Colonic mucosa (tissue), 4 donors: ENCODE measurements at regions not wholly inside any gene's neighbourhood (a gene's known extent, or its start where the extent isn't known, plus 50 kb on each side); places are given as distances from the start of the nearest gene placed in this dataset.

ENCODE experiments used
- DNase-seq: peaks from one replicate; pipeline ENCODE4 v3.0.0-alpha.2; 2020
- H3K27ac ChIP-seq: fragments of 200-600 bp; one replicate; pipeline ENCODE4 v1.8.0; 2021
- H3K27me3 ChIP-seq: fragments of 200-600 bp; one replicate; pipeline ENCODE4 v1.8.0; 2021
- H3K36me3 ChIP-seq: fragments of 200-600 bp; one replicate; pipeline ENCODE4 v1.8.0; 2021
- H3K4me1 ChIP-seq: fragments of 200-600 bp; one replicate; pipeline ENCODE4 v1.8.0; 2021; ENCODE audit warnings: mild to moderate bottlenecking
- H3K4me3 ChIP-seq: fragments of 200-600 bp; one replicate; pipeline ENCODE4 v1.8.0; 2021
- H3K9ac ChIP-seq, 2 donors: one replicate each; pipeline ENCODE4 v1.7.0; 2013; ENCODE audit warnings: control low read depth in 2 of 2, low read depth in 2 of 2, low read length in 2 of 2
- H3K9me3 ChIP-seq: fragments of 200-600 bp; one replicate; pipeline ENCODE4 v1.8.0; 2021
- CTCF ChIP-seq: fragments of 200-600 bp; IDR thresholded peaks from one replicate; pipeline ENCODE4 v1.8.0; 2022; ENCODE audit warnings: antibody characterized with exemption, mild to moderate bottlenecking
- intact Hi-C: fragments of 100-400 bp; cut with DNase I; formaldehyde crosslinking; loops from one replicate; pipeline ENCODE4 v1.14.1; 2022
- donor health status: healthy.
- donor health status: DM: no; HTN: no; CAD: no.
- donor health status: DM: no; HTN: no; CAD: no.

GRCh38 chr20:50455656-50456451 is 54.3 kb upstream of the PTPN1 start:
- no peak for TF ChIP-seq CTCF
- Histone ChIP-seq H3K9me3 (no peaks in the 10 kb centered on the region), H3K27ac (no peak overlapping the region), H3K9ac (no peak overlapping the region), H3K4me3 (no peak overlapping the region), H3K27me3 (no peaks in the 10 kb centered on the region), H3K4me1 (peaks cover 12% of the 10 kb centered on the region), H3K36me3 (no peaks in the 10 kb centered on the region)
- intact Hi-C loops, result loop anchor here (10.0 kb wide), 1 partner anchor 91 kb away; no protein-coding TSS in a partner anchor
- no peak for DNase-seq

GRCh38 chr20:50456452-50457324 is 53.5 kb upstream of the PTPN1 start:
- Histone ChIP-seq H3K27ac (no peak overlapping the region), H3K9ac (no peak overlapping the region), H3K4me1 (peaks cover 5% of the 10 kb centered on the region), H3K27me3 (no peaks in the 10 kb centered on the region), H3K36me3 (no peaks in the 10 kb centered on the region), H3K9me3 (no peaks in the 10 kb centered on the region), H3K4me3 (no peak overlapping the region)
- intact Hi-C loops, result loop anchor here (10.0 kb wide), 1 partner anchor 92 kb away; no protein-coding TSS in a partner anchor
- no peak for DNase-seq
- no peak for TF ChIP-seq CTCF

GRCh38 chr20:50459124-50459918 is 50.9 kb upstream of the PTPN1 start:
- Histone ChIP-seq H3K9me3 (no peaks in the 10 kb centered on the region), H3K4me1 (peaks cover 5% of the 10 kb centered on the region), H3K27ac (no peak overlapping the region), H3K4me3 (no peak overlapping the region), H3K36me3 (no peaks in the 10 kb centered on the region), H3K27me3 (no peaks in the 10 kb centered on the region), H3K9ac (no peak overlapping the region)
- DNase-seq, result no peak
- intact Hi-C loops, result loop anchor here (10.0 kb wide), 1 partner anchor 95 kb away; no protein-coding TSS in a partner anchor
- no peak for TF ChIP-seq CTCF

DNA sequence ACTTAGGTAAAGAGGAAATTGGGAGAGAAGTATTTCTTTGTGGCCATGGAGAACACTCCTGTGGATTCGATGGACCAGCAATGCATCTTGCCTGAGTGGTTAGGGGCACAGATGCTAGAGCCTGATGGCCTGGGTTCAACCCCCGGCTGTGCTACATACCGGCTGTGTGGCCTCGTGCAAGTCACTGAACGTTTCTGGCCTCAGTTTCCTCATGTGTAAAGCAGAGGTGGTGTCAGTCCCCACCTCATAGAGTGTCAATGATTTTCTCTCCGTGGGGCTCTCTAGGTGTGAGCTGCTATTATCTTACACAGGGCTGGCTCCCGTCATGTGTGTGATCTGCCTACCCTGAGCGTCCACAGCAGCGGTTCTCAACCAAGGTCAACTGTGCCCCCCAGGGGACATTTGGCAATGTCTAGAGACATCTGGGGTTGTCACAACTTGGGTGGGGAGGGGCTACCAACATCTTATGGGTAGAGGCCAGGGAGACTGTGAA is 50.0 kb upstream of the PTPN1 start:
- no peak for DNase-seq
- intact Hi-C loops, result loop anchor here (2.0 to 10.0 kb wide), 2 partner anchors 185 to 273 kb away; no protein-coding TSS in a partner anchor
- peak overlapping the region in 1 of 2 donors; percentile 46 for H3K9ac ChIP-seq
- H3K4me1 ChIP-seq, result peaks cover 5% of the 10 kb centered on the region
- no peaks in the 10 kb centered on the region for H3K36me3 ChIP-seq
- H3K4me3 ChIP-seq, result no peak overlapping the region
- TF ChIP-seq CTCF, result no peak
- no peaks in the 10 kb centered on the region for H3K9me3 ChIP-seq
- no peaks in the 10 kb centered on the region for H3K27me3 ChIP-seq
- H3K27ac ChIP-seq, result no peak overlapping the region
